Hepatic stellate cell (primary cell): ENCODE measurements at regions not wholly inside any gene's neighbourhood (a gene's known extent, or its start where the extent isn't known, plus 50 kb on each side); places are given as distances from the start of the nearest gene placed in this dataset.

ENCODE experiments used
- DNase-seq: peaks from one replicate; pipeline ENCODE4 v3.0.0; 2011; ENCODE audit warnings: low spot score

DNA sequence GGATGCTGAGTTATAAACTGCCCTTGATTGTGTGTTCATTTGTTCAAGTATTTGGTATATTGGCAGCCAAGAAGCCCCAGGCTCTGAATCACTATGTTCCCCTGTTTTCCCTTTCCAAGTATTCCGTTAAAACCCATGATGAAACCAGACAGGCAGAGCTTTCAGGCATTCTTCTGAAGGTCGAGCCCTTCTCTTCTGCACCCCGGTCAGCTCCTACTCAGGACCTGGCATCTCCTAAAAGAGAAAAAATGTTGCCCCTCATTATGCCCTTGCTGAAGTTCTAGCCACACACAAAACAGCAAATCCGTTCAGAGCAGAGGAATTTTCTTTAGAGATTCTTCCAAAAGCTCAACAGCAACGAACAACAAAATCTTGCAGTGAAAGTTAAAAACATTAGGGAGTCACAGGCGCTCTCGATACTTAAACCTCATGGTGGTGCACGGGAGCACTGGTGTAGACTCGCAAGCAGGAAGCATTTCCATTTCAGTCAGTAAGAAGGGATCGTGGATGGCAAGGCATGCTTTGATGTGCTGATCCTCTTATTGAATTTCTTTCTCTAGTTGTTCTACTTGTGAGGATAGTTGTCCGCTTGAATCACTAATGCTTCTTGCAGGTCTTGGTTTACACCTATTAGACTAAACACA lies 264.9 kb downstream of the SKIDA1 start:
- no peak for DNase-seq

GRCh38 chr10:21260066-21260465 lies 265.4 kb downstream of the SKIDA1 start:
- DNase-seq: no peak

- no peak for DNase-seq
Measured at GRCh38 chr10:21257919-21258318, 267.6 kb downstream of the SKIDA1 start.

GRCh38 chr10:21257191-21257590 lies 268.3 kb downstream of the SKIDA1 start:
- DNase-seq: no peak

DNA sequence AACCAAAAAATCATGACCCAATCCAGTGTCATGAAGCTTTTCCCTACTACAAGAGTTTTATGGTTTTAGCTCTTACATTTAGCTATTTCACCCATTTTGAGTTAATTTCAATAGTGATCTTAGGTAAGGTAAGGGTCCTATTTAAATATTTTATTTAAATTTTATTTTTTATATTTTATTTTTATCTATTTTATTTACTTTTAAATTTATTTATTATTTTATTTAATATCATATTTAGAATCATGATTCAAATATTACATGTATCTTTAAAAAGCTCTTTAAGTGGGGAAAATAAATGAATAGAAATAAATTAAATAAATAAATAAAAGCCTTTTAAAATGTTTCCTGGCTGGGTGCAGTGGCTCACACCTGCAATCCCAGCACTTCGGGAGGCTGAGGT lies 276.0 kb downstream of the SKIDA1 start:
- DNase-seq: no peak

DNA sequence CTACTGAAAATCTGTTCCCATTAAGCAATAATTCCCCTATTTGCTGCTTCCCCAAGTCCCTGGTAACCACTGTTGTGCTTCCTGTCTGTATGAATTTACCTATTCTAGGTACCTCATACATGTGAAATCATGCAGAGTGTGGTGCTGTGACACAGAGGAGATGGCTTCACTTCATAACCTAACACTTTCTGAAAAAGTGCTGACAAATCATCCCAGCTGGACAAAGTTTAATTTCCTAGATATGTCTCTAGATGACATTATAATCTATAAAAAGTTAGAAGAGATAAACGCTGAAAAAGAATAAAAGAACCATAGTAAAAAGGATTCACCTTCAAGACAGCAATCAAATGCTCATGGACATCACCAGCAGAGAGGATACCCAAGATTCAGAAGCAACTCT lies 277.9 kb downstream of the SKIDA1 start:
- DNase-seq: no peak

DNA sequence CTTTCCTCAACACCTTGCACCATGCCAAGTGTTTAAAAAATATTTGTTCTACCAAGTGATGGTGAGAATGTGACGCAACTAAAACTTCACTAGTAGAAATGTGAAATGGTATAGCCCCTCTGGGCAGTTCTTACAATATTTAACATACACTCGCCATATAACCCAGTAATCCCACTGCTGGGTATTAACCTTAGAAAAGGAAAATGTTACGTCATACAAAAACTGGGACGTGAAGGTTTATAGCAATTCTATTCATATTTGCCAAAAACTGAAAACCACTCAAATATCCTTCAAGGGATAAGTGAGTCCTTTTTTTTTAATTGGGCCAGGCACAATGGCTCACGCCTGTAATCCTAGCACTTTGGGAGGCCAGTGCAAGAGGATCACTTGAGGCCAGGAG lies 279.3 kb downstream of the SKIDA1 start:
- DNase-seq: no peak

- no peak for DNase-seq
Measured at GRCh38 chr10:21243748-21244257, 281.7 kb downstream of the SKIDA1 start.

DNA sequence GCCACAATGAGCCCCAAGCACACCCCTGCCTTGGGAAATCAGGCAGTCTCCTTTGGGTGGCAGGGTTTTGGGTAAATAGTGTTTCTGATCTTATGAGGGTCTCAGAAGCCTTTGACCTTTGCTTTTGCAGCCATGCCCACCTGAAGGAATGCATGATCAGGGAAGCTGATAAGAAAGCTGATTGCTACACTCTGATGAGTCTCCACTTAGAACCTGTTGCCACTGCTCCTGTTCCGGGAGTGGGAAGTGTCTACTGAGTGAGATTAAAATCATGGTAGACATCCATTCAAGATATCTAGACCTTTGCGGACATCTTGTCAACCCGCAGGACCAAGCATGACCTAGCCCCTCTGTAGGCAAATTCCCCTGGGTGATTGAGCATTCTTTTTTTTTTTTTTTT lies 282.6 kb downstream of the SKIDA1 start:
- DNase-seq: no peak

- DNase-seq: no peak
Measured at GRCh38 chr10:21238717-21239116, 286.8 kb downstream of the SKIDA1 start.

DNA sequence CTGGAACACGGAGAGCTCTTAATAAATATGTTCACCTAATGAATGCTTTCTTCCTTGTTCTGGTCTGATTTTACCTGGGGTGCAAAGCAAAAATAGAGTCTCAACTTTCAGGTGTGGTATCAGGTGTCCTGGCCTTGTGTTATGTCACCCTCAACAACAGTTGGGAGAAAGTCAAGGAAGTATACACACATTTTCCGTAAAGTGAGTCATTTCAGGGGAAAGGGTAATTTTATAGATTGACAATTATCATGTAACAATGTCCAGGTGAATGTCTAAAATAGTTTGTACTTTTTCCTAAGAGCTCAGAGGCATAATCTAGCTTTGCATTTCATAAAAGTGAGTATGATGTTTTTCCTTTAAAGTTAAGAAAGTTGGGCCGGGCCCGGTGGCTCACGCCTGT lies 287.4 kb downstream of the SKIDA1 start:
- no peak for DNase-seq

- DNase-seq: no peak
Measured at GRCh38 chr10:21234761-21235160, 290.7 kb downstream of the SKIDA1 start.

DNA sequence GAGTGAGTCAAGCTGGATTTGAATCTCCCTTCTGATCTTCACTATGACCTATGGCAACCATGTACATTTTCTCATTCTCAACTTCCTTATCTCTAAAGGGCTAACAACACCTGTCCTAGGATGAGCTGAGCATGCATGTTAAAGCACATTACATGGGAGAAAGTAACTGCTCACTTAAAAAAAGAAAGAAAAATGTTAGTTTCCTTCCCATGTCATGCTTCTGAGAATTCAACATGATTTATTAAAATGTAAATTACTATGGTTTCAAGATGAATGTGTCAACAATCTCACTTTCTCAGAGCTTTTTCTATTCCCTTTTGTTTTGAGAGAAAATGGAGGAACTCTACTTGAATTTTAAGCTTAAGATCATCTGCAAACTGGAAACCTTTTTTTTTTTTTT lies 295.3 kb downstream of the SKIDA1 start:
- no peak for DNase-seq

GRCh38 chr10:21217748-21218367 lies 307.6 kb downstream of the SKIDA1 start:
- DNase-seq: no peak

DNA sequence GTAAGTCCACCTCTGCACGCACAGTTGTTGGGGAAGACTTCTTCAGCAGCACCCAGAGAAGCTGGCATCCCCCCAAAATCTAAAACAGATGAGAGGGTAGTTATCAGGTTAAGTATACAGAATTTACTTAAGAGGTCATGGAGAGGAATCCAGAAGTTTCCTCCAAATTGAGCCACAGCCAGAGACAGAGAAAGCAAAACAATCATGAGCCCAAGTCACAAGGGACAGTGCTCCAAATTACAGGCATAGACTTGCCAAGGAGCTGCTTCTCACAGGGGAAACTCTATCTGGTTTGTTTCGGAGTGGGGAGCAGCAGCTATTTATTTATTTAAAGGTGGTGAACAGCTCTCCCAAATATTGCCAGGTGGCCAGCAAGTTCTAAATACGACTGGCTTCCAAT lies 308.4 kb downstream of the SKIDA1 start:
- DNase-seq: no peak

DNA sequence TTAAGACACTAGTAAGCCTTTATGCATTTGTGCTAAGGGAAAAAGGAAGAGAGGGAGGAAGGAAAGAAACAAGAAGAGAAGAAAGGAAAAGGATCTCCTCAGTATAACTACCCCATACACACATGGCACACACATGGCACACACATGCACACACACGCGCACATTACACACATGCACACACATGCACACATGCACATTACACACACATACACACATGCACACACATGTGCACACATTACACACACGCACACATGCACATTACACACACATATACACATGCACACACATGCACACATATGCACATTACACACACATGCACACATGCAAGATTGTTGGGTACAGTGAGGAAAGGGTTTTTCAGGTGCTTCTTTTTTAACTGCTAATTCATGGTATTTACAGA lies 311.2 kb downstream of the SKIDA1 start:
- no peak for DNase-seq

DNA sequence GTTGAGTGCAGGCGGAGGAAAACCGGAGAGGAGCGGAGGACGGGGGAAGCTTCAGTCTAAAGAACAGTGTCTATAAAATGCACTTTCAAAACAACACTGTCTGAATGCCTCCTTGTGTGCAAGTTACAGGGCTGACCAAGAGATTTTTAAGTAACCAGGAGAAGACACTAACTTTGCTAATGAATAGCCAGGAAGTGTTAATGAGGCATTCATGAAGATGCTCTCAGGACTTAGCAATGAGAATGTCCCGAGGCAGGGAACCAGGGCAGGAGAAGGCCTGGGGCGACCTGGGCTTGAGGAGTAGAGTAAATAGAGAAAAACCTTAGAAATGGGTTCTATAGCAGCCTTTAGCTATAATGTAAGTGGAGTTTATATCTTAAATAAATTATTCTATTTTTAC lies 312.1 kb downstream of the SKIDA1 start:
- DNase-seq: no peak

- DNase-seq: no peak
Measured at GRCh38 chr10:21212912-21213311, 312.6 kb downstream of the SKIDA1 start.

DNA sequence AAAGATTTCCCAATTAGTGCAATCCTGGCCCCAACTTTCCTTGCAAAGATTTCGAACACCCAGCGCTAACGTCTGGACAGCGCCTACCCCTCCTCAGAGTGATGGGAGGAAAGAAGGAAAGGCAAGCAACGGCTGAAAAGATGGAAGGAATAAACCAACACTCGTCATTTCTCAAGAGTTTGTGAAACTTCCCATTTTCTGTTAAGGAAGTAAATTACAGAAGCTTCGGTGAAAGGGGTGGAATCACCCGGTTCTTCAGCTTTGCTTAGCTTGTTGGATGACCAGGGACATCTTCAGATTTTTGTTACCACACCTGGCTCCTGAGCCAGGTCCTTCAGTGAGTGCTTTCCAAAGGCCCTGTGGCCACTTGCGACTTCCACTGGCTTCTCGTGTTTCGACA lies 313.1 kb downstream of the SKIDA1 start:
- no peak for DNase-seq

DNA sequence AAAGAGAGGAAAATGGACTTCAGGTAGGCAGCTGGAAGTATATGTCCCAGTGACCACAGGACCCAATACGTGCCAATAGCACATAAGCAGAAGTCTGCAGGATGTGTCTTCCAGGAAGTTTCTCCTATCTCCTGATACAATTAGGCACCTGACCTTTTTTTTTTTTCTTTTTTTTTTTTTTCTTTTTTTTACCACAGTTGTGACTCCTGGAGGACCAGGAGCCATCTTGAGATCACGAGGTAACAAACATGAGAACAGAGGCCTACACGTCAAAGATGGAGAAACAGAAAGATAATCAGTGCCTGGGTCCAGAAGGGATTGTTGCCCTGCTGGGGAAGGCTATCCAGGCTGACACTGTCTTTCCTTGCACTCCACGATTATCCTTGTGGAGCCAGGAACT lies 312.4 kb upstream of the NEBL start:
- no peak for DNase-seq

DNA sequence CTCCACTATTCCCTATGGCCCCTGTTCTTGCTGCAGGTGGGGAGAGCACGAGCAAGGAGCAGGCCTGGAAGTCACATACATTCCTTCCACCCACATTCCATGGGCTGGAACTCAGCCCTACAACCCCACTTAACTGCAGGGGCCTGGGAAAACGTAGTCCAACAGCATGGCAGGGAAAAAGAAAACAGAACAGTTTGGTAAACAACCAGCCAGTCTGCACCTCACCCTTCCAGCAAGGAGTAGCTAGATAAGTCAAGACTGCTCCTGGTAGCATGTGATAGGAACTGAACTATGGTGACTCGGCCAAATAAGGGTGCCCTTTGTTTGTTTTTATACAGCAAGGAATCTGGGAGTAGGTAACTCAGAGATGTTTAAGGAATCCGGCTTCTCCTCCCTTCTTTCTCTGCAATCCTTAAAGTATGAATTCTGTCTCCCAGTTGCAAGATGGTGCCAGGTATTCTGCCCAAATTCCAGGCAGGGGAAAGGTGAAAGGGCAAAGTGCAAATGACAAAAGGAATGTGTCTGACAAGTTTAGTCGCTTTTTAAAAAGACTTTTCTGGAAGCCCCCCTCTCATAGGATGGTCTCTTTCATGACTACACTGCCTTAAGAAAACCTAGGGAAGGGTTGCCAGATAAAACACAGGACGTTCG lies 311.7 kb upstream of the NEBL start:
- DNase-seq: no peak

DNA sequence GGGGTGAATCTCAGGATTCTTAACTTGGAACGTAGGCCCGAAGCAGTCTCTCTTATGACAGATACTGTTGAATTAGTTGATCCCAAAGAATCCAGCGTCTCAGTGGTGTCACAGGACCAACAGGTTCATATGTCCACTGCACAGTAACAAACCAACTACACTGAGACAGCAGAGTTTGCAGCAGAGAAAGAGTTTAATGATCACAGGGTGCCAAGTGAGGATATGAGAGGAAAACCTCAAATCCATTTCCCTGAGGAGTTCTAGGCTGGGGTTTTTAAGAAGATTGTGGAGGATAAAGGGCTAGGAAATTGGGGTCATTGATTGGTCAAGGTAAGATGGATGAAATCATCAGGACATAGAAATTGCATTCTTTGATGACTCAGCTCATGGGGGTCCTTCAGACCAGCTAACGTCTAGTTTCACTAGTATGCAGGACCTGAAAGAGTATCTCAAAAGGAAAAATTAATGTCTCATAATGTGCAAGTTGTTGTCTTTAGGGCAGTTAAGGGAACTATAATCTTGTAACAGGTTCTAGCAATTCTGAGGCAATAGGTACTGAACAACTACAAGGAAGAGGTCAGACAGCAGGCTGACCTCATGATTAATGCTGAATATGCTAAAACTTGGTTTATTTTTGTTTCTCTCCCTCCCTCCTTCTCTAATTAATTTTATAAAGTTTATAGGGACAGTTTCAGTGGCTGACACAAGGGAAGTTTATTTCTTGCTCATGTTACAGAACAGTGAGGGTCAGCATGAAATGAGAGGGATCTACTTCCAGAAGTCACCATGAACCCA lies 310.9 kb upstream of the NEBL start:
- DNase-seq: no peak

DNA sequence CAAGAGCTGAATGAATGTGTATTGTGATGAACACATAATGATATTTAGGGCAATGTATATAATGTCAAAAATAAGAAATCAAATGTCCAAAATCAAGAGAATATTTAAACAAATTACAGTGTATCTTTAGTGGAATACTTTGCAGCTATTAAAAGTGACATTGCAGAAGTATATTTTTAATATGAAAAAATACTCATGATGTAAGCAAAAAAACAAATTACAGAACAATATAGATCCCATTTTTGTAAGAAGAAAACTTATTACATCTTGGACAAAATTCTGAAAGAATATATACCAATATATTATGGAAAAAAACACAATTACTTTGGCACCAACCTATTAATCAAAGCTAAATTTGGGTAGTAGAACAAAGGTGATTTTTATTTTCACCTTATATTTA lies 308.2 kb upstream of the NEBL start:
- no peak for DNase-seq
